ENCODE measurements at regions not wholly inside any gene's neighbourhood (a gene's known extent, or its start where the extent isn't known, plus 50 kb on each side); places are given as distances from the start of the nearest gene placed in this dataset.

- no peak for TF ChIP-seq CTCF (IDR thresholded peaks at IDR 0.05; ENCODE audit: low read depth, low read length)
- H3K27me3 ChIP-seq, result no peaks in the 10 kb centered on the region
- H3K9me3 ChIP-seq (ENCODE audit: low read depth), result no peaks in the 10 kb centered on the region
- no peak overlapping the region for H3K4me3 ChIP-seq
- peaks cover 21% of the 10 kb centered on the region for H3K4me1 ChIP-seq (ENCODE audit: low read depth)
- DNase-seq (ENCODE audit: low read depth in 1 of 2, low spot score in 1 of 2), result no peak
- no peaks in the 10 kb centered on the region for H3K36me3 ChIP-seq
- no peak overlapping the region for H3K27ac ChIP-seq
These were observed 156.8 kb upstream of the RASGEF1B start for GRCh38 chr4:81628489-81628888.

- H3K27ac ChIP-seq, result no peak overlapping the region
- no peaks in the 10 kb centered on the region for H3K9me3 ChIP-seq (ENCODE audit: low read depth)
- peaks cover 21% of the 10 kb centered on the region for H3K4me1 ChIP-seq (ENCODE audit: low read depth)
- no peak overlapping the region for H3K4me3 ChIP-seq
- H3K27me3 ChIP-seq, result no peaks in the 10 kb centered on the region
- H3K36me3 ChIP-seq, result no peaks in the 10 kb centered on the region
- DNase-seq (ENCODE audit: low read depth in 1 of 2, low spot score in 1 of 2), result no peak
- no peak for TF ChIP-seq CTCF (IDR thresholded peaks at IDR 0.05; ENCODE audit: low read depth, low read length)
These were observed 155.9 kb upstream of the RASGEF1B start for GRCh38 chr4:81627590-81627989.

GRCh38 chr4:81626851-81627250 lies 155.1 kb upstream of the RASGEF1B start:
- TF ChIP-seq CTCF (IDR thresholded peaks at IDR 0.05; ENCODE audit: low read depth, low read length), result no peak
- no peak overlapping the region for H3K27ac ChIP-seq
- peaks cover 15% of the 10 kb centered on the region for H3K4me1 ChIP-seq (ENCODE audit: low read depth)
- H3K4me3 ChIP-seq, result no peak overlapping the region
- no peak for DNase-seq (ENCODE audit: low read depth in 1 of 2, low spot score in 1 of 2)
- H3K36me3 ChIP-seq, result no peaks in the 10 kb centered on the region
- no peaks in the 10 kb centered on the region for H3K27me3 ChIP-seq
- no peaks in the 10 kb centered on the region for H3K9me3 ChIP-seq (ENCODE audit: low read depth)

GRCh38 chr4:81625422-81626417 lies 154.0 kb upstream of the RASGEF1B start:
- H3K9me3 ChIP-seq (ENCODE audit: low read depth), result no peaks in the 10 kb centered on the region
- TF ChIP-seq CTCF (IDR thresholded peaks at IDR 0.05; ENCODE audit: low read depth, low read length), result no peak
- H3K27ac ChIP-seq, result no peak overlapping the region
- H3K36me3 ChIP-seq, result no peaks in the 10 kb centered on the region
- no peak for DNase-seq (ENCODE audit: low read depth in 1 of 2, low spot score in 1 of 2)
- no peak overlapping the region for H3K4me3 ChIP-seq
- H3K4me1 ChIP-seq (ENCODE audit: low read depth), result peaks cover 6% of the 10 kb centered on the region
- no peaks in the 10 kb centered on the region for H3K27me3 ChIP-seq

GRCh38 chr4:81623434-81623833 lies 151.7 kb upstream of the RASGEF1B start:
- H3K4me3 ChIP-seq, result no peak overlapping the region
- DNase-seq (ENCODE audit: low read depth in 1 of 2, low spot score in 1 of 2), result no peak
- H3K4me1 ChIP-seq (ENCODE audit: low read depth), result peaks cover 6% of the 10 kb centered on the region
- no peaks in the 10 kb centered on the region for H3K36me3 ChIP-seq
- no peaks in the 10 kb centered on the region for H3K27me3 ChIP-seq
- TF ChIP-seq CTCF (IDR thresholded peaks at IDR 0.05; ENCODE audit: low read depth, low read length), result no peak
- no peak overlapping the region for H3K27ac ChIP-seq
- no peaks in the 10 kb centered on the region for H3K9me3 ChIP-seq (ENCODE audit: low read depth)

Measured in cardiac muscle cell (in vitro differentiated cells and primary cell).